ENCODE measurements at regions not wholly inside any gene's neighbourhood (a gene's known extent, or its start where the extent isn't known, plus 50 kb on each side); places are given as distances from the start of the nearest gene placed in this dataset.

DNA sequence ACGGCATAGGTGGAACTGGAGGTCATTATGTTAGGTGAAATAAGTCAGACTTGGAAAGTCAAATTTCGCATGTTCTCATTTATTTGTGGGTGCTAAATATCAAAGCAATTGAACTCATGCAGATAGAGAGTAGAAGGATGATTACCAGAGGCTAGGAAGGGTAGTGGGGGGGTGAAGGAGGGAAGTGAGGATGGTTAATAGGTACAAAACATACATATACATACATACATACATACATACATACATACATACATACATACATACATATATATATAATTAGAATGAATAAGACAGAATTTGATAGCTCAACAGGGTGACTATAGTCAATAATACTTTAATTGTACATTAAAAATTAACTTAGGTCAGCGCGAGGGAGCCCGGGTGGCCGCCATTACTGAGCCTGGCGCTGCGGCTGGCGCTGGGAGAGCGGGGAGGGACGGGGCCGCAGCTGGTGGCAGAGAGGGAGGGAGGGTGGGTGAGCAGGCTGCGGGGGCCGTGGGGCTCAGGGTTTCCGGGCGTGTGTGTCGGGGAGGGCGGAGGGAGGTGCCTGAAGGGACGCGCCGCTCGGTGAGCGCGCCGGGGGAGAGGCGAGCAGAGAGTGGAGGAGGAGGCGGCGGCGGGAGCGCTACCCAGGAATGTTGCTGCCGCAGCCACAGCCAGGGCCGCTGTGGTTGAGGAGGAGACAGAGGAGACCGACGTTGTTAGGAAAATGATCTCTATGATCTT, 85.8 kb upstream of the EGFR start:
- peak overlapping the region; percentile 82 for H3K4me3 Mint-ChIP-seq
- no peaks in the 10 kb centered on the region for H3K36me3 ChIP-seq (ENCODE audit: insufficient read depth)
- peaks cover 12% of the 10 kb centered on the region; the same call in 1 of the 3 replicates for H3K9me3 Mint-ChIP-seq
- TF ChIP-seq POLR2AphosphoS5 (IDR thresholded peaks at IDR 0.05; ENCODE audit: low read depth) (0 out of 2 replicates have a peak, but pooled peaks have one; percentile 27), ZNF114 (CRISPR knock-in tag; IDR thresholded peaks at IDR 0.05) (no peak)
- TF ChIP-seq, protein P1, sequence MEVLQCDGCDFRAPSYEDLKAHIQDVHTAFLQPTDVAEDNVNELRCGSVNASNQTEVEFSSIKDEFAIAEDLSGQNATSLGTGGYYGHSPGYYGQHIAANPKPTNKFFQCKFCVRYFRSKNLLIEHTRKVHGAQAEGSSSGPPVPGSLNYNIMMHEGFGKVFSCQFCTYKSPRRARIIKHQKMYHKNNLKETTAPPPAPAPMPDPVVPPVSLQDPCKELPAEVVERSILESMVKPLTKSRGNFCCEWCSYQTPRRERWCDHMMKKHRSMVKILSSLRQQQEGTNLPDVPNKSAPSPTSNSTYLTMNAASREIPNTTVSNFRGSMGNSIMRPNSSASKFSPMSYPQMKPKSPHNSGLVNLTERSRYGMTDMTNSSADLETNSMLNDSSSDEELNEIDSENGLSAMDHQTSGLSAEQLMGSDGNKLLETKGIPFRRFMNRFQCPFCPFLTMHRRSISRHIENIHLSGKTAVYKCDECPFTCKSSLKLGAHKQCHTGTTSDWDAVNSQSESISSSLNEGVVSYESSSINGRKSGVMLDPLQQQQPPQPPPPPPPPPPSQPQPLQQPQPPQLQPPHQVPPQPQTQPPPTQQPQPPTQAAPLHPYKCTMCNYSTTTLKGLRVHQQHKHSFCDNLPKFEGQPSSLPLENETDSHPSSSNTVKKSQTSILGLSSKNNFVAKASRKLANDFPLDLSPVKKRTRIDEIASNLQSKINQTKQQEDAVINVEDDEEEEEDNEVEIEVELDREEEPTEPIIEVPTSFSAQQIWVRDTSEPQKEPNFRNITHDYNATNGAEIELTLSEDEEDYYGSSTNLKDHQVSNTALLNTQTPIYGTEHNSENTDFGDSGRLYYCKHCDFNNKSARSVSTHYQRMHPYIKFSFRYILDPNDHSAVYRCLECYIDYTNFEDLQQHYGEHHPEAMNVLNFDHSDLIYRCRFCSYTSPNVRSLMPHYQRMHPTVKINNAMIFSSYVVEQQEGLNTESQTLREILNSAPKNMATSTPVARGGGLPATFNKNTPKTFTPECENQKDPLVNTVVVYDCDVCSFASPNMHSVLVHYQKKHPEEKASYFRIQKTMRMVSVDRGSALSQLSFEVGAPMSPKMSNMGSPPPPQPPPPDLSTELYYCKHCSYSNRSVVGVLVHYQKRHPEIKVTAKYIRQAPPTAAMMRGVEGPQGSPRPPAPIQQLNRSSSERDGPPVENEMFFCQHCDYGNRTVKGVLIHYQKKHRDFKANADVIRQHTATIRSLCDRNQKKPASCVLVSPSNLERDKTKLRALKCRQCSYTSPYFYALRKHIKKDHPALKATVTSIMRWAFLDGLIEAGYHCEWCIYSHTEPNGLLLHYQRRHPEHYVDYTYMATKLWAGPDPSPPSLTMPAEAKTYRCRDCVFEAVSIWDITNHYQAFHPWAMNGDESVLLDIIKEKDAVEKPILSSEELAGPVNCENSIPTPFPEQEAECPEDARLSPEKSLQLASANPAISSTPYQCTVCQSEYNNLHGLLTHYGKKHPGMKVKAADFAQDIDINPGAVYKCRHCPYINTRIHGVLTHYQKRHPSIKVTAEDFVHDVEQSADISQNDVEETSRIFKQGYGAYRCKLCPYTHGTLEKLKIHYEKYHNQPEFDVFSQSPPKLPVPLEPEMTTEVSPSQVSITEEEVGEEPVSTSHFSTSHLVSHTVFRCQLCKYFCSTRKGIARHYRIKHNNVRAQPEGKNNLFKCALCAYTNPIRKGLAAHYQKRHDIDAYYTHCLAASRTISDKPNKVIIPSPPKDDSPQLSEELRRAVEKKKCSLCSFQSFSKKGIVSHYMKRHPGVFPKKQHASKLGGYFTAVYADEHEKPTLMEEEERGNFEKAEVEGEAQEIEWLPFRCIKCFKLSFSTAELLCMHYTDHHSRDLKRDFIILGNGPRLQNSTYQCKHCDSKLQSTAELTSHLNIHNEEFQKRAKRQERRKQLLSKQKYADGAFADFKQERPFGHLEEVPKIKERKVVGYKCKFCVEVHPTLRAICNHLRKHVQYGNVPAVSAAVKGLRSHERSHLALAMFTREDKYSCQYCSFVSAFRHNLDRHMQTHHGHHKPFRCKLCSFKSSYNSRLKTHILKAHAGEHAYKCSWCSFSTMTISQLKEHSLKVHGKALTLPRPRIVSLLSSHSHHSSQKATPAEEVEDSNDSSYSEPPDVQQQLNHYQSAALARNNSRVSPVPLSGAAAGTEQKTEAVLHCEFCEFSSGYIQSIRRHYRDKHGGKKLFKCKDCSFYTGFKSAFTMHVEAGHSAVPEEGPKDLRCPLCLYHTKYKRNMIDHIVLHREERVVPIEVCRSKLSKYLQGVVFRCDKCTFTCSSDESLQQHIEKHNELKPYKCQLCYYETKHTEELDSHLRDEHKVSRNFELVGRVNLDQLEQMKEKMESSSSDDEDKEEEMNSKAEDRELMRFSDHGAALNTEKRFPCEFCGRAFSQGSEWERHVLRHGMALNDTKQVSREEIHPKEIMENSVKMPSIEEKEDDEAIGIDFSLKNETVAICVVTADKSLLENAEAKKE (CRISPR knock-in tag; IDR thresholded peaks at IDR 0.05): no peak
- TF ChIP-seq, protein P2, sequence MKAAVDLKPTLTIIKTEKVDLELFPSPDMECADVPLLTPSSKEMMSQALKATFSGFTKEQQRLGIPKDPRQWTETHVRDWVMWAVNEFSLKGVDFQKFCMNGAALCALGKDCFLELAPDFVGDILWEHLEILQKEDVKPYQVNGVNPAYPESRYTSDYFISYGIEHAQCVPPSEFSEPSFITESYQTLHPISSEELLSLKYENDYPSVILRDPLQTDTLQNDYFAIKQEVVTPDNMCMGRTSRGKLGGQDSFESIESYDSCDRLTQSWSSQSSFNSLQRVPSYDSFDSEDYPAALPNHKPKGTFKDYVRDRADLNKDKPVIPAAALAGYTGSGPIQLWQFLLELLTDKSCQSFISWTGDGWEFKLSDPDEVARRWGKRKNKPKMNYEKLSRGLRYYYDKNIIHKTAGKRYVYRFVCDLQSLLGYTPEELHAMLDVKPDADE (IDR thresholded peaks at IDR 0.05): no peak
- peak; percentile 81 for DNase-seq (ENCODE audit: low spot score)
- H3K9me2 ChIP-seq (ENCODE audit: insufficient read depth): no peaks in the 10 kb centered on the region; the same call in 1 of the 2 replicates
- H3K4me2 ChIP-seq: peak overlapping the region; percentile 84
- H3F3A ChIP-seq (replicated peaks; ENCODE audit: low read depth): no peaks in the 10 kb centered on the region
- peak overlapping the region; percentile 73; the same call in 1 of the 2 replicates for H3K27ac Mint-ChIP-seq
- H3K79me2 ChIP-seq (replicated peaks; ENCODE audit: insufficient read depth): no peaks in the 10 kb centered on the region
- peak overlapping the region; percentile 64 for H3K4me3 ChIP-seq
- H3K4me1 Mint-ChIP-seq: peaks cover 8% of the 10 kb centered on the region; the same call in 2 of the 3 replicates
- peaks cover 2% of the 10 kb centered on the region for H3K27me3 Mint-ChIP-seq (ENCODE audit: insufficient read depth, low read depth, poor library complexity)
- no peaks in the 10 kb centered on the region for H4K20me1 ChIP-seq (replicated peaks; ENCODE audit: insufficient read depth)
- H3K27ac ChIP-seq (ENCODE audit: low read depth): no peak overlapping the region
- peak overlapping the region; percentile 99 for H2AFZ ChIP-seq
- H3K36me3 Mint-ChIP-seq (ENCODE audit: low read depth): no peaks in the 10 kb centered on the region
- peak; percentile 100 for ATAC-seq
- H3K27me3 ChIP-seq (ENCODE audit: insufficient read depth): 0 out of 2 replicates have a peak, but pooled peaks cover 6% of the 10 kb centered on the region
- 0 out of 2 replicates have a peak, but pooled peaks cover 4% of the 10 kb centered on the region for H3K4me1 ChIP-seq (ENCODE audit: insufficient read depth)

All from GM23338 (cell line).